ENCODE measurements at regions not wholly inside any gene's neighbourhood (a gene's known extent, or its start where the extent isn't known, plus 50 kb on each side); places are given as distances from the start of the nearest gene placed in this dataset.

DNA sequence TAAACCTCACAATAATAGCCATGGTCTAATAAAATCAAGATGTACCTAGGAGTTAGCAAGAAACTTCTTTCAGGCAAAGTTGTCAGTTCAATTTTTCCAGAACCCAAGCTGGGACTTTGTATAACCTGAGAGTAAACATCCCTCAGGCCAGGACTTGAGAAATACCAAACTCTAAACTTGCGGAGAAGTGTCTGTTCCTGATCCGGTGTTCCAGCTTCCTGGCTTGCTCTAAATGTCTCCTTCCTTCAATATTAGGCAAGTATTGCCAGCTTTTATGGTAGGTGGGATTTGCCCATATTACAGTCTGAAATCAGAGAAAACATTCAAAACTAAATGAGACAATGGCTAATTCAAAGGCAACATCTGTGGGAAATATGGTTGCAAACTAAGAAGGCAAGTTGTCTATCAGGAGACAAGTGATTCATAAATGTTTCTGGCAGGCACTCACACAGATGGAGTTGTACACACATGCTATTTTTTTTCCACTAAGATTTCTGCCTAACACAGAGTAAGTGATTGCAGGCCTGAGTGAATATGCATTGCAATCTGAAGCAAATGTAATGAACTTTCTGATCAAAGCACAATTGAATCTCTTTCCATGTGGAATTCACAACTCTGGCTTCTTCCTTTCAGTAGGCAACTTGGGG is 88.3 kb upstream of the COL8A1 start:
- no peak for TF ChIP-seq CTCF (IDR thresholded peaks at IDR 0.05)

GRCh38 chr3:99549220-99549619 is 89.2 kb upstream of the COL8A1 start:
- no peak for TF ChIP-seq CTCF (IDR thresholded peaks at IDR 0.05)

DNA sequence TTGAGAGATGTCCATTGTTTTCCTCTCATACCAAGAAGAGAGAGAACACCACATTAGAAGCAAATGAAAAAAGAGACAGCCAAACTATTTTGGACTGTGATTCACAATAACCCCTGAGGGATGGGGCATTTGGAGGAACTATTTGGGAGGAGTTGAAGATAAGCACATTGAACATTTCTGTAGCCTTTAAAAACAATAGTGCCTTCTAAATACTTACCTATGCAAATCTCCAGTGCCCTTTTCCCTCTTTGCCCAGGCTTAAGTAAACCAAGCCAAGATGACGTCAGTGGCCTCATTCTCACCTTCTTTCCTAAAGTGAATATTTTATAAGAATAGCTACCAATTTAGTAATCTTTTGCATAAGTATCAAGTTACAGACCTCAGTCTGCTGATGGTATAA is 89.7 kb upstream of the COL8A1 start:
- no peak for TF ChIP-seq CTCF (IDR thresholded peaks at IDR 0.05)

DNA sequence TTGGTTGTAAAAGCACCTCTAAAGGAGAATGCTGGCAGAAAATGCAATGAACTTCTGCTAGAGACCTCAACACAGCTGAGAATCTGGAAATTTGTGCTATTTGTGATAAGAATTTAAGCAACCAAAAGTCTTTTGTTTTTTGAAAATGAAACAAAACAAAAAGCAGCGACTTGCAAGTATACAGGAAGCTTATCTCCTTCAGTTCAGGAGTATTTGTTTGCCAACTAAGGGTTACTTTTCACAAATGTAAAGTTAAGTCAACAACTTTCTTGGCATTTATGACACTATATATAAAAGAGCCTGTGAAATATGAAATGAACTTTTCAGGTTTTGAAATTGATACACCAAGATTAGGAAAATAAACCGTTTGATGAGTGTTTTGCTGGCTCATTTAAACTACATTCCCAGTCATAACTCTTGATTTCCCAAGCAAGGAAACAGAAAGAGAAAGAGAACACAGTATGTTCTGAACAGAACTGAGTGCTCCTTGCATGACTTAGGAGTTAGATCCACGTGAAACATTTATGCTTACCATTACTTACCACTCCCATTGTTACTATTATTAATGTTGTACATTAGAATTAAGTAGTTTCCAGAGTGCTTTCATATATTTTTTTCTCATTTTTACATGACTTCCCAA is 92.3 kb upstream of the COL8A1 start:
- TF ChIP-seq CTCF (IDR thresholded peaks at IDR 0.05): no peak

GRCh38 chr3:99544786-99545281 is 93.6 kb upstream of the COL8A1 start:
- no peak for TF ChIP-seq CTCF (IDR thresholded peaks at IDR 0.05)

DNA sequence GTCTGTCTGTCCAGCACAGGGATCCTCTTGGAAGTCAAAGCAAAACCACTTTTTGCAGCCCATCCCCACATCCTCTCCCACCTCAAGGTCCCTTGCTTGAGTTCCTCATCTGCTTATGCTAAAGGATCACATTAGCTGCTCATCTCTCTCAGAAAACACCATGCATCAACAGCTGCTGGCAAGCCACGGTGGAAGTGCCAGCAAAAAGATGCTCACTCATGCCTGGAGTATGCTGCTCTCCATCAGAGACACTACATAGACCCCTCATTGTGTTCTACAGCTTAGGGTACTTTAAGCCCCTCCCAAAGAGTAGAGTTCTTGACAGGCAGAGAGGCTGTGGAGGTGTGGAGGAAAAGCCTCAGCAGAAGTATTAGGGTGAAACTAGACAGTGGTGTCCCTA is 94.6 kb upstream of the COL8A1 start:
- no peak for TF ChIP-seq CTCF (IDR thresholded peaks at IDR 0.05)

DNA sequence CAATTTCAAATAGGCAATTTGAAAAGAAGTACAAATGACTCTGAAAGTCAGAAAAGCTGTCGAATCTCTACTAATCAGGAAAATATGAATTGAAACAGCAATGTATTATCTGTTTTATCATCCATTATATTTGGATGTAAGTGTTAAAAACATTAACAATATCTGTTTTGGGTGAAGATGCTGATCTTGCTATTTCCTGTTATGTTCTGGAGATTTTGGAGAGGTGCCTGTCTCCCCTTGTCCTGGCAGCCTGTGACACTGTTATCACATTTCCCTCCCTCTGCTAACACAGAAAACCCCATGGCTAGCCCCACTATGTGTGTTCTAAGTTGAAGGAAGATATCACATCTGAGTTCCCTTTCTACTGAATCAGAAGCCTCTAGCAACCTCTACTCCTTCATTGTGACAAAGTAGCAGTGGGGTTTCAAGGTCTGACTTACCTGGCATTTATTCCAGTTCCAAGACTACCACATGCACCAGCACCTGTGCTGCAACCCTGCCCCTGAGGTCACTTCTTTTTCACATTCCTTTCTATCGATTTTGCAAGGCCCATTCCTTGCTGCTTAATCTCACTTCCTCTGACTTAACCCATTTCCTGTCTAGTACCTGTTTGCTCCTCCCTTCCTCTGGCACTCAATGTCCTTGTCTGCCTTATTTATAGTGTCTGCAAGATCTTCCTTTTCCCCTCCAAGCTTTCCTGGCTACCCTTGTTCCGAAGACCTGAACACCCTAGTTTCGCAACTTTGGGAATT is 95.5 kb upstream of the COL8A1 start:
- TF ChIP-seq CTCF (IDR thresholded peaks at IDR 0.05): no peak
